ENCODE measurements at regions not wholly inside any gene's neighbourhood (a gene's known extent, or its start where the extent isn't known, plus 50 kb on each side); places are given as distances from the start of the nearest gene placed in this dataset.
A peak's percentile ranks its signal among the peaks of the same experiment; 100 is the strongest.

- no peak for DNase-seq (ENCODE audit: low read depth)
Observed at GRCh38 chr10:2858452-2858851, 208.9 kb upstream of the PFKP start.

GRCh38 chr10:2856598-2856997 is 210.8 kb upstream of the PFKP start:
- no peak for DNase-seq (ENCODE audit: low read depth)

GRCh38 chr10:2852574-2853323 is 214.6 kb upstream of the PFKP start:
- DNase-seq (ENCODE audit: low read depth): no peak

- DNase-seq (ENCODE audit: low read depth): no peak
Observed at GRCh38 chr10:2851566-2851965, 215.8 kb upstream of the PFKP start.

- no peak for DNase-seq (ENCODE audit: low read depth)
Observed at GRCh38 chr10:2850202-2850601, 217.1 kb upstream of the PFKP start.

- no peak for DNase-seq (ENCODE audit: low read depth)
Observed at GRCh38 chr10:2844925-2845324, 222.4 kb upstream of the PFKP start.

GRCh38 chr10:2839081-2839725 is 228.1 kb upstream of the PFKP start:
- peak; percentile 2 for DNase-seq (ENCODE audit: low read depth)

GRCh38 chr10:2837674-2838073 is 229.7 kb upstream of the PFKP start:
- no peak for DNase-seq (ENCODE audit: low read depth)

- DNase-seq (ENCODE audit: low read depth): no peak
Observed at GRCh38 chr10:2836921-2837662, 230.3 kb upstream of the PFKP start.

GRCh38 chr10:2834214-2834613 is 233.1 kb upstream of the PFKP start:
- DNase-seq (ENCODE audit: low read depth): no peak

GRCh38 chr10:2831509-2831908 is 235.8 kb upstream of the PFKP start:
- no peak for DNase-seq (ENCODE audit: low read depth)

GRCh38 chr10:2828741-2829140 is 238.6 kb upstream of the PFKP start:
- DNase-seq (ENCODE audit: low read depth): no peak

GRCh38 chr10:2826675-2827074 is 240.7 kb upstream of the PFKP start:
- no peak for DNase-seq (ENCODE audit: low read depth)

GRCh38 chr10:2825841-2826240 is 241.5 kb upstream of the PFKP start:
- DNase-seq (ENCODE audit: low read depth): no peak

GRCh38 chr10:2817940-2818636 is 249.3 kb upstream of the PFKP start:
- DNase-seq (ENCODE audit: low read depth): no peak

- DNase-seq (ENCODE audit: low read depth): no peak
Observed at GRCh38 chr10:2813693-2814092, 253.7 kb upstream of the PFKP start.

- DNase-seq (ENCODE audit: low read depth): no peak
Observed at GRCh38 chr10:2813286-2813685, 254.1 kb upstream of the PFKP start.

GRCh38 chr10:2812631-2813030 is 254.7 kb upstream of the PFKP start:
- no peak for DNase-seq (ENCODE audit: low read depth)

GRCh38 chr10:2800178-2800577 is 267.2 kb upstream of the PFKP start:
- no peak for DNase-seq (ENCODE audit: low read depth)

- no peak for DNase-seq (ENCODE audit: low read depth)
Observed at GRCh38 chr10:2798336-2799022, 268.9 kb upstream of the PFKP start.

- no peak for DNase-seq (ENCODE audit: low read depth)
Observed at GRCh38 chr10:2791774-2792443, 275.4 kb upstream of the PFKP start.

Data from stromal cell of bone marrow (primary cell).